ENCODE measurements at regions not wholly inside any gene's neighbourhood (a gene's known extent, or its start where the extent isn't known, plus 50 kb on each side); places are given as distances from the start of the nearest gene placed in this dataset.

- TF ChIP-seq, protein P1, sequence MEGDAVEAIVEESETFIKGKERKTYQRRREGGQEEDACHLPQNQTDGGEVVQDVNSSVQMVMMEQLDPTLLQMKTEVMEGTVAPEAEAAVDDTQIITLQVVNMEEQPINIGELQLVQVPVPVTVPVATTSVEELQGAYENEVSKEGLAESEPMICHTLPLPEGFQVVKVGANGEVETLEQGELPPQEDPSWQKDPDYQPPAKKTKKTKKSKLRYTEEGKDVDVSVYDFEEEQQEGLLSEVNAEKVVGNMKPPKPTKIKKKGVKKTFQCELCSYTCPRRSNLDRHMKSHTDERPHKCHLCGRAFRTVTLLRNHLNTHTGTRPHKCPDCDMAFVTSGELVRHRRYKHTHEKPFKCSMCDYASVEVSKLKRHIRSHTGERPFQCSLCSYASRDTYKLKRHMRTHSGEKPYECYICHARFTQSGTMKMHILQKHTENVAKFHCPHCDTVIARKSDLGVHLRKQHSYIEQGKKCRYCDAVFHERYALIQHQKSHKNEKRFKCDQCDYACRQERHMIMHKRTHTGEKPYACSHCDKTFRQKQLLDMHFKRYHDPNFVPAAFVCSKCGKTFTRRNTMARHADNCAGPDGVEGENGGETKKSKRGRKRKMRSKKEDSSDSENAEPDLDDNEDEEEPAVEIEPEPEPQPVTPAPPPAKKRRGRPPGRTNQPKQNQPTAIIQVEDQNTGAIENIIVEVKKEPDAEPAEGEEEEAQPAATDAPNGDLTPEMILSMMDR (IDR thresholded peaks at IDR 0.05), result no peak
- H3K27ac ChIP-seq, result no peak overlapping the region
- ATAC-seq (no peak), DNase-seq (no peak)
- H3K9me3 ChIP-seq, result no peaks in the 10 kb centered on the region
- H3K4me1 ChIP-seq, result no peaks in the 10 kb centered on the region
- H3K4me3 ChIP-seq, result no peak overlapping the region
- intact Hi-C loops (cut with DNase I), result no loop called here
- no peaks in the 10 kb centered on the region for H3K27me3 ChIP-seq (ENCODE audit: low read depth)
- no peaks in the 10 kb centered on the region for H3K36me3 ChIP-seq
Measured at GRCh38 chr3:4107430-4107829, 195.7 kb upstream of the SETMAR start.

DNA sequence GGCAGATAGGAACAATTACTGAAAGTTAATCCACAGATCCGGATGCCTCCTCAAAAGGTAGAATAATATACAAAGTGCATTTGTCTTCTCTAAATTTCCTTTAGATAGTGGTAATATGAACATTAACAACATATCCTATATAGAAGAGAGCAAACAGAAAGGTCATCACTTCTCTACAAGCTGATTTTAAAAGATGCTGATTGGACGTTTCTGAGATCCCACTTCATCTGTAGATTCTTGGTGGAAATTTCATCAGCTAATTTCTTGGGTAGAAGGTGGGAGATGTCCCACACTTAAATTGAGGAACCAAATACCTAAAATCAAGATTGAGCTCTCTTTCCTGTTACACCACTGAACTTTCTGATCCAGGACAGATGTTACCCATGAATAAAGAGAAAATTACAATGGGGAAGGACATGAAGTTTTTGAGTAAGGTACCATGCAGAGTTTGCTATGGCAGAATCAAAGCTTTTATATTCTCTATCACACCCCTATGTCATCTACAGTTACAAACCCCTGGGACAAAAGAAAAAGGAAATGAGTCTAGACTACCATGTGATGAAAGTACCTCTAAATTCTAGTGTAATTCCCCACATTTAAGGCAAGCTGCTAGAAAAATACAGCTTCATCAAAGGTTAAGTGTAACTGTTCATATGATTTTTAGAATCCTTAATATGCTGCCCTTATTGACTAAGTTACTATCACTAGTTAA, 189.2 kb upstream of the SETMAR start:
- DNase-seq, result no peak
- no peak overlapping the region for H3K27ac ChIP-seq
- H3K36me3 ChIP-seq, result no peaks in the 10 kb centered on the region
- ATAC-seq, result no peak
- H3K4me3 ChIP-seq, result no peak overlapping the region
- intact Hi-C loops (cut with DNase I), result no loop called here
- TF ChIP-seq, protein P1 (IDR thresholded peaks at IDR 0.05), result no peak
- no peaks in the 10 kb centered on the region for H3K9me3 ChIP-seq
- no peaks in the 10 kb centered on the region for H3K27me3 ChIP-seq (ENCODE audit: low read depth)
- no peaks in the 10 kb centered on the region for H3K4me1 ChIP-seq

- H3K27ac ChIP-seq, result no peak overlapping the region
- no peaks in the 10 kb centered on the region for H3K9me3 ChIP-seq
- ATAC-seq (no peak), DNase-seq (no peak)
- TF ChIP-seq, protein P1 (IDR thresholded peaks at IDR 0.05), result no peak
- no peaks in the 10 kb centered on the region for H3K27me3 ChIP-seq (ENCODE audit: low read depth)
- intact Hi-C loops (cut with DNase I), result no loop called here
- no peaks in the 10 kb centered on the region for H3K36me3 ChIP-seq
- no peaks in the 10 kb centered on the region for H3K4me1 ChIP-seq
- no peak overlapping the region for H3K4me3 ChIP-seq
Measured at GRCh38 chr3:4119119-4119518, 184.1 kb upstream of the SETMAR start.

- Histone ChIP-seq H3K9me3 (peaks cover 7% of the 10 kb centered on the region), H3K27ac (no peak overlapping the region), H3K4me3 (no peak overlapping the region), H3K36me3 (no peaks in the 10 kb centered on the region), H3K27me3 (ENCODE audit: low read depth) (no peaks in the 10 kb centered on the region), H3K4me1 (no peaks in the 10 kb centered on the region)
- intact Hi-C loops (cut with DNase I), result no loop called here
- no peak for DNase-seq
- TF ChIP-seq, protein P1 (IDR thresholded peaks at IDR 0.05), result no peak
- no peak for ATAC-seq
Measured at GRCh38 chr3:4125576-4125975, 177.6 kb upstream of the SETMAR start.

DNA sequence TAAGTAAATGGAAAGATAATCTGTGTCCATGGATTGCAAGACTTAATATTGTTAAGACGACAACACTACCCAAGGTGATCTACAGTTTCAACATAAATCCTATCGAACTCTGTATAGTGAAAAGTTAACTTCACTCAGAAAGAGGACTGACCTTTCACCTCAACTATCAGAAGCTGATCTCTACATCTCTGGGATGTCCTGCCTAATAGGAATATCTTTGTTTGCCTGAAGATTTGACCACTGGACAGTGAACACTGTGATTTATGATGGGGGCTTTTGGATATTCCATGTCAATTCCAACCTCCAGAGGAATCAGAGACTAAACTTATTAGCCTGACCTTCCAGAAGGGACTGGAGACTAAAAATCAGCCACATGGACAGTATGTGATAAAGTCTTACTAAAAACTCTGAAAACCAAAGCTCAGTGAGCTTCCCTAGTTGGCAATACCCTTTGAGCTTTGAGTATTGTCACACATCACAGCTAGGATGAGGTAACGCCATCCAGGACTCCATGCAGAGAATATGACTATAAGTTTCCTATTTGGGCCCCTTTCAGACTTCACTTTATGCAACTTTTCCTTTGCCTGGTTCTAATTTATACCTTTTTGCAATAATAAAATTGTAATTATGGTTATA, 164.9 kb upstream of the SETMAR start:
- Histone ChIP-seq H3K27me3 (ENCODE audit: low read depth) (no peaks in the 10 kb centered on the region), H3K4me1 (no peaks in the 10 kb centered on the region), H3K4me3 (no peak overlapping the region), H3K36me3 (no peaks in the 10 kb centered on the region), H3K27ac (no peak overlapping the region), H3K9me3 (no peaks in the 10 kb centered on the region)
- TF ChIP-seq, protein P1 (IDR thresholded peaks at IDR 0.05), result no peak
- DNase-seq (no peak), ATAC-seq (no peak)
- intact Hi-C loops (cut with DNase I), result no loop called here

All from lower lobe of right lung (tissue), 2 donors.